ENCODE measurements at regions not wholly inside any gene's neighbourhood (a gene's known extent, or its start where the extent isn't known, plus 50 kb on each side); places are given as distances from the start of the nearest gene placed in this dataset.

- TF ChIP-seq MGA (IDR thresholded peaks at IDR 0.05) = peak; percentile 77
- TF ChIP-seq ARID2 (IDR thresholded peaks at IDR 0.05) = peak; percentile 61; the same call in 1 of the 2 replicates
- 0 out of 4 replicates have a peak, but pooled peaks of 1 of the 2 experiments have one; percentile 8 for TF ChIP-seq RCOR1 (IDR thresholded peaks at IDR 0.05; ENCODE audit: borderline replicate concordance in 1 of 2, low read depth in 2 of 2, low read length in 2 of 2)
- 0 out of 2 replicates have a peak, but pooled peaks have one; percentile 23 for TF ChIP-seq RNF2 (IDR thresholded peaks at IDR 0.05)
- peak; percentile 30; the same call in 1 of the 2 replicates for TF ChIP-seq HMBOX1 (IDR thresholded peaks at IDR 0.05)
- TF ChIP-seq NCOA1 (IDR thresholded peaks at IDR 0.05; ENCODE audit: low read depth) = no peak
- peak; percentile 54 to 68; a peak in 2 of 4 replicates for TF ChIP-seq MNT (conservative IDR thresholded peaks at IDR 0.05)
- TF ChIP-seq SMC3 (conservative IDR thresholded peaks at IDR 0.05; ENCODE audit: insufficient read depth, low read depth, low read length) = peak; percentile 85
- no peak for TF ChIP-seq RFX5 (IDR thresholded peaks at IDR 0.05; ENCODE audit: low read depth, low read length)
- no peak for TF ChIP-seq HEY1 (CRISPR knock-in tag; IDR thresholded peaks at IDR 0.05; ENCODE audit: borderline replicate concordance)
- peak in 1 of 3 experiments; percentile 9 for TF ChIP-seq YY1 (IDR thresholded peaks at IDR 0.05; ENCODE audit: borderline replicate concordance in 1 of 3, control insufficient read depth in 1 of 3, extremely low read depth in 1 of 3, insufficient read depth in 3 of 3, insufficient read length in 1 of 3, insufficient replicate concordance in 2 of 3, low read depth in 1 of 3, low read length in 2 of 3)
These were observed 53.7 kb upstream of the MBIP start (continued) for GRCh38 chr14:36373982-36374673.
